Tongue (tissue), 1 donor: ENCODE measurements at regions not wholly inside any gene's neighbourhood (a gene's known extent, or its start where the extent isn't known, plus 50 kb on each side); places are given as distances from the start of the nearest gene placed in this dataset.

Source experiments
- DNase-seq: peaks from one replicate; pipeline ENCODE4 v3.0.0-alpha.2; 2015

DNA sequence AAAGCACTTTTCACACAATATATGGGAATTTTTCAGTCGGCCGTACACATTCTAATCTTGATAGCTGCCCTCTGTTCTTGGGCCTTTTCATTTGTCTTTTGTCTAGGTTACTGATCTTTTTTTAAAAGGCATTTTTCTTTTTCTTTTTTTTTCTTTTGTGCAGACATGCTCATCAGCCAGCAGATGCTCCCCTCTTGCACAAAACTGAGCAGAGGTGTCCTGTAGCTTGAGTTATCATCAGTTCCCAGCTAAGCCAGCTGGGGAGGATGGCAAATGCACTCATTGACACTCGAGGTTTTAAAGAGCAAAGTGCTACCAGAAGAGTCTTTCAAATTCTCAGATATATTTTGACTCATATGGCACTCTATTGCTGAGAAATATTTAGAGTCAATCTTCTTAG lies 913.9 kb upstream of the SEL1L start:
- no peak for DNase-seq

DNA sequence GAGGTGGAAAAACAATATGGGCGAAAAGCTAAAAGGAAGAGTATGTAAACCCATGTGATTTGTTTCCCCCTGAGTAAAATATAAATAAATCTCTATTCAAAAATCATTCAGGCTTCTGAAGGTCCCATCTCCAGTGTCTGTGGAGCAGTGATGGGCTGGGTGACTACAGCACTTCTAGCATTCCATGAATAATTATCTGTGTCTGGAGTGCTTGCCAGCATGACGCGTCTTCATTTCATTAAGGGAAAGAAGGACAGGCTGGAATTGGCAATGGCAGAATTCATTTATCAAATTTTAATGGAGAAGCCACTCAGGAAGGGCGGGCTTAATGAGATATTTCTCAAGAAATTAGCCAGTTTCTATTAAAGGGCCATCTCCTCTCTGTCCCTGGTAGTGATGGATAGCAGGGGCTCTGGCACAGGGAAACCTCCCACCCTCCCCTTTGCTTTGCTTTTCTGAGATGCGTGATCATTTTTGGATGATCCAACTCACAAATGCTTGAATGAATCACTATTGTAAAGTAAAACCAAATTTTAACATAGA lies 916.3 kb upstream of the SEL1L start:
- DNase-seq, result no peak

DNA sequence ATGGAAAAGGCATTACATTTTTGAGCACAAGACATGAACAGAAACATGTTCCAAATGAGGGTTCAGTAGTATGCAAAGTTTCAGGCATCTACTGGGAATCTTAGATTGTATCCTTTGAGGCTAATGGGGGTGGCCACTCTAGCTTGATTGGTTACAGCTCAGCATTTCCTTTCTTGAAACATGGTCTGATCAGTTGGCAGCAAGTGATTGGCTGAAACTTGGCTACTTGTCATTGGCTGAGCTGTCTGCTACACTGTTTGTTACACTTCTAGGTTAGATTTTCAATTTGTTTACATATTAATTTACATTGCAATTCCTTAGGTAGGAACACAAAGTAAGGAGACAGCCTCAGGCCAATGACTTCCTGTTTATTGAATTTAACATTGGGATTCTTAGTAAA lies 918.0 kb upstream of the SEL1L start:
- DNase-seq, result no peak

DNA sequence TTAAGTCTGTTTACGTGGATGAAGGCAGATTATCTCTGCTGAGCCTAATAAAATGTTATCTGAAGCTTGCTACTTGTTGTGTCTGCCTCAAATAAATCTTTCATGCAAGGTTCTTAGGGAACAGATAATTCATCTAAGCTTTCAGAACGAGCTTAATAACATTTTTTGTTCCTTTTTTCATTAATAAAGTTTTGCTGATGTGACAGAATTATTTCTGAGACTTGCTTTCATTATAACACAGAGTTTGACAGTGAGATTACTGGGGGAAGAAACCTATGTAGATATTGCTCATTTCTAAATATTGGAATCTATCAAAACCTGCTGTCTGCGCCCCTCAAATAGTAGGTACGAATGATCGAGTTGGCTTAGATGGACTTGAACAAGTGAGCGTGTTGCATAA lies 948.7 kb upstream of the SEL1L start:
- no peak for DNase-seq

DNA sequence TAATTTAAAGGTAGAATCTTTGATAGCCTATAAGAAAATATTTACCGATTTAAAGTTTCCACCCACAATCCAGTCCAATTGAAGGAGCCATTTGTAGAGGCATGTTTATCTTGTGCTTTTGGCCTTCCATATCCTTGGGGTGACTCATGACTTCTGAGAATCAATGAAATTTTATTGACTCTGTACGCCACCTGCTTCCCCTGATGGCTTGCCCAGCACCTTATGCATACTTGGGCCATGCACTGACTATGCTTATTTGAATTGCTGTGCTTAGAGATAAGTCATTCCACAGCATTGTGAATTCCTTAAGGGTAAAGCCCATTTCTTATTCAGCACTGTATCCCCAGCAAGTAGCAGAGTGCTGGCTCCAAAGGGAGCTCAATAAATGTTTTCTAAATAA lies 954.8 kb upstream of the SEL1L start:
- DNase-seq, result no peak

DNA sequence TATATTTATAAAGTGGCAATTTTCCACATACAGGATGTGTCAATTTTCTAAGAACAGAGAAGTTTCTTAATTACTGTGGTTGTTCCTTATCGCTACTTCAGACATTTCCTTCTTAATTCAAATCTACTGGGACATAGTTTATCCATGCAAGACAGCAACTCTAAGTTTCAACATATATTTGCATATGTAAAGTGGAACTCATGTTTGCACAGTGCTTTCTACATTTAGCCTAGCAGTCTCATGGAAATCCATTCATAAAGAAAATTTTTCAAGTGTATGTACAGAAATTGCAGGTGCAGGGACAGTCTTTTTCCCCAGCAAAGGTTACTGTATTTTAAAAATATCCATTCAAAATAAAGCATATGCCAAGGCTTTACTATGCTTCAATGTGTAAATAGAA lies 956.7 kb upstream of the SEL1L start:
- no peak for DNase-seq

DNA sequence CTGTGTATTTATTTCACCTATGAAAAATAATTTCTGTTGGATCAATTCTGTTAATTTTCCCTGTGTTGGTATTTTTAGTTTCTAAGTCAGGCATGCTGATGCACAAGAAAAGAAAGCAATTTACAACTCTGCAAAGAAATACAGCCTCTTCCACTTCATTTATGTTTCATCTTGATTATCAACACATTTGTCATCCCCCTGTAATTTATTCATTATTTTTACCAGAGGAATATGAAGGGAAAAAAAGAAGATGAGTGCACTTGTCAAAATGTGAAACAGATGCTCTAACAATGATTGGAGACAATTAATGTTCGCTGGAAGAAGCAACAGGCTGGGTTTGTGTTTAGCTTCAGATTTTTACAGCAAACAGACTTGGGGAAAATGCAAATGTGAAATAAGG lies 958.5 kb upstream of the SEL1L start:
- no peak for DNase-seq

DNA sequence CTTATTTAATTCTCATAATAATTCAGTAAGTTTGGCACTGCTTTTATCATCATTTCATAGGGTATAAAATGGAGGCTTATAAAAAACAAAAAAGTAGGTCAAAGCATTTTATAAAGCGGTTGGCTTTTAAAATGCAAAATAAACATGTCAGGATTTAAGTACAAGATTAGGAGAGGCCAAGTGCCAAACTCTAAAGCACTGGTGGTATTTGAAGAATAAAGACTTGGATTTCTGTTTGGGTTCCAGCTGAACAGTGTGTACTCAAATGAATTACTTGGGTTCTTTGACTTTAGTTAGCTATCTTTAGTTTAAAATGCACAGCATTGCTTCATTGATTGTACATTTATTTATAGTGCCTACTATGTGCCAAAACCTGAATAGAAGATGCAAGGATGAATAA lies 966.6 kb upstream of the SEL1L start:
- no peak for DNase-seq

DNA sequence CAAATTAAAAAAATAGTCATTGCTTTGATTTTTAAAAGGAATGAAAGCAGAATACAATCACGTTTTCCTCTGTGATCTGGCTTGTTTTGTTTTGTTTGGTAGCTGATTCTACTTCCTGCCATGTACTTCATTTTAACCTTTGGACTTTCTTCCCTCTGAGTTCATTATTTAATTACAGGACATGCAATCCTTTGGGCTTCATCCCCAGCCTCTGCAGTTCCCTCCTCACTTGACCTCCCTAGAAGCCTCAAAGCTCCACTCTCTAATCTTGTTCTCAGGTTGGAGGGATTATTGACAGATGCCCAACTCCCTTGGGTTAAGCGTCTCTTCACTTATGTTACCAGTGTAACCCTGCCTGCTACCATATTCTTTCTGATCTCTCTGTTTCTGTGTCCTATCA lies 967.9 kb upstream of the SEL1L start:
- DNase-seq, result no peak

DNA sequence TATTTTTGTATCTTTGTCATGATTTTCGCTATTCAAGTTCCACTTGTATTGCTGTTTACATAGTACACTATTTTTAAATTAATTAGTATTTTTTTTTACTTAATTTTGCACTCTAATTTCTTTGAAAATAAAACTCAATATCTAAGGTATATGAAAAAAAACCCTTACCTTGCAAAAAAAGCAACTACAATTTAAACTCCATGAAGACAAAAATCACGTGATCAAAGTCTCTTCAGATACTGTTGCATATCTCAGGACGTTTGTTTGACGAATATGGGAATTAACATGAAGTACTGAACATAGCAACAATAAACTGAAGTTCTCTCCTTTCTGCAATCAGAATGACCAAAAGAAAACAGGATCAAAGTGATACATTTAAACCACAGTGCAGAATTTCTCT lies 968.4 kb upstream of the SEL1L start:
- DNase-seq, result no peak

DNA sequence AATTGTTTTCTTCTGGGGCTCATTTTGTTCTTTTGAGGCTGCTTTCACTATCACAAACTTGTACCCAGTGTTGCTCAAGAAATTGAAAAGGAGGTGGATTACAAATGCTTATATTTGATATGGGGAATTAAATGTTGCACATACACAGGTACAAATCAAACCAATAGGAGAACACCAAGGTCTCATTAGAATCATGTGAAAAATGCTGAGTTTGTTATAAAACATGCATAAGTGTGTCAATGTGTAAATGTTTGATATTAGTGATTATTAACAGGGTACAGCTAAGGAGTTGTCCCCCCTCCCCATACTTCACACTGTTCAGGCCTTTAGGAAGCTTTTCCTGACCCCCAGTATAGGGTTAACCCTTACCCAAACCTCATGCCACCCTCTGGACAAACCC lies 971.2 kb upstream of the SEL1L start:
- no peak for DNase-seq

DNA sequence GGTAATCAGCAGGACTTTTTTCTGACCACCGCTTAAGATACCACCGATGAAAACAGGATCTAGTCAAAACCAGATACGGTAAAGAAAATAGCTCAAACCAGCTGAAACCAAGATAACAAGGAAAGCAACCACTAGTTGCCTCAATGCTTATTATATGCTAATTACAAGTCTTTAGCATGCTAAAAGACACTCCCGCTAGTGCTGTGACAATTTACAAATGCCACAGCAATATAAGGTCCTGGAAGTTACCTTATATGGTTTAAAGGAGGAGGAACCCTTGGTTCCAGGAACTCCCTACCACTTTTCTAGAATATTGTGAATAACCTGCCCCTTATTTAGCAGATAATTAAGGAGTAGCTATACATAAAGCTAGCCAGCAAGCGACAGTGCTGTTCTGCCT lies 976.4 kb upstream of the SEL1L start:
- DNase-seq, result no peak

DNA sequence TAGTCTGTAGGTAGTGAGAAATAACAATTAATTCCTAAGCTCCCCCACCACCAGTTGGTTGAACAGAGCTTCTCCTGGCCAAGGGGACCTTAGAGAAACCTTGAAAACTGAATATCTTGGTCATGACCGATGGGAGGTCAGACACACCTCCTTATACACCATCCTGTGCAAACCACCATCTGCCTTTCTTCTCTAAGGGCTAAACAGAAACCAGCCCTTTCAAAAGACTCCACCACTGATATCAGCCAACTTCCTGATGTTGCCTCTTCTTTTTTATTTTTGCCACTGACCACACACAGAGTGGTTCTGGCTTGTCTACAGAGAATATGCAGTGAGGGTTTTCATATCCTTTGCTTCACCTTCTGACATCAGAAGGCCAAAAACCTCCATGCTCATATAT lies 977.7 kb upstream of the SEL1L start:
- DNase-seq, result no peak

DNA sequence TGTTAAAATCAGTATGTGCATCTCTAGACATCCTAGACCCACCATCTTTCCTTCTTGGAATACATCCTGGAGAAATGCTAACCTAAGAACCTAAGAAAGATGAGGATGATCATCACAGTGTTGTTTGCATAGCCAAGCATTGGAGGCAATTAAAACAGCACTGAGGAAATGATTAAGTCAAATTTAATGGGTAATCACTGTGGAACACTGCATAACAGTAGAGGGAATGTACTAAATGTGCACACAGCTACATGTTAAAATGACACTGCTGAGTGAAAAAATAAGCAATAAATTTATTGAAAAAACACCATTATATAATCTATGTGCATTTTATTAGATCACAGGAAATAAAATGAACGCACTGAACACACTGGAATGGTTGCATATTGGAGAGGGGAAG lies 987.1 kb upstream of the SEL1L start:
- DNase-seq, result no peak

DNA sequence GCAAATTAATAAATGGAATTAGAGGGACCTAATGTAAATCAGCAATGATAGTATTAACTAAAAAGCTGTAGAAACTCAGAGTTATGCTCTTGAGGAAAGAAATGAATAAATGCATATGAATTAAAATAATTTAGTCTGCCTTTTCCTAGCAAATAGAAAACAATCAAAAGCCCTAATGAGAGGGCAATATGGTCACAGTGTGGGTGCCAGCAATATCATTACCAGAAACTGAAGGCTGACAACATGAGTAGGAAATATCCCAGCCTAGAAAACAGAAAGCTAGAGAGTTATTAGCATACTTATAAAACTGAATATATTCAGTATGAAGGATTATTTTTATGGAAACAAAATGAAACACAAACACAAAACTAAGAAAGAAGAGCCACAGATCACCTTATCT lies 987.5 kb upstream of the SEL1L start:
- DNase-seq, result no peak

DNA sequence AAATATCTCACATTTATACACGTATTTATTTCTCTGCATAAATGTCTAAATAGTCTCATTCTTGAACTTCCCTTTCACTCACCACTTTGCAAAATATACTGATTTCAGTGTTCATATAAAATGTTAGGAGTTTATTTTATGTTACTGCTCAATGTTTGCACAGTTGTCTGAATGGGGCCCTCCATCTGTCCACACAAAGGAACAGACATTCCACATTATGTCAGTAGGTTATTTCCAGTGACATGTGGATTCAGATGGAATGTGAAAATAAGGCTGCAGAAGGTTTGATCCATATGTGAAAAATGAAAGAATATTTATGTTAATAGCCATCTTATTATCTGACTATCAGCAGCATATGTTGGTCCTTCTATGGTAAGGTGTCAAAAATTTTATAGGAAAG lies 994.4 kb upstream of the SEL1L start:
- no peak for DNase-seq

DNA sequence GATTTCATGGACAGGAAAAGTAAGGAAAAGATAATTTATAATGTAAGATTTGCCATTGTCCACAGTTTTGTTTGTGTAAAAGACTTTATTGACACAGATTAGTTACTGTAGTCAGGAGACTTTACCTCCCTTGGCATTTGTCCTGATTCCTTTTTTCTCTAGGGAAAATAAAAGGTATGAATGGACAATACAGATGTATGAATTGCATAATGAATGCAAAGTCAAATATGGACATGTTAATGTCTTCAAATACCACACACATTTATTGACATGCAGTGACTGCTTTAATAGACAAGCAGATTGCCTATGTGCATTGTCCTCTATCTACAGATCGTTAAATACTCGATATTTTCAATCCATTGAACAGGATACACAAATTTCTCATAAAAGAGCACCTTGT lies 999.7 kb upstream of the SEL1L start:
- no peak for DNase-seq

DNA sequence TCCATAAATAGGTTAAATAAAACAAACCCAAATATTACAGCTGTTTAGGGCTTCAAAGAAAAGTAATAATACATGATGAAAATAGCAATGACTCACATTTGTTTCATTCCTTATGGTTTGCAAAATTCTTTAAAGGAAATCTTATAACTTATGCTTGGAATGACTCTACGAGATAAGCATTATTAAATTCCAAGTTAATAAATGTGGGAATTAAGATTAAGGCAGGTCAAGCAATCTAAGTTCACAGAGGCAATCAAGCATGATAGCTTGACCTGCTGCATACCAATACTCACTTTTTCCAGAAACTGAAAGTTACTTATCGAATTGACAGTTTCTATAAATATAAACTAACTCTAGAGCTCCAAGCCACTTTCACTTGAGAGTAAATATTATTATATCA lies 1002.9 kb upstream of the SEL1L start:
- no peak for DNase-seq

DNA sequence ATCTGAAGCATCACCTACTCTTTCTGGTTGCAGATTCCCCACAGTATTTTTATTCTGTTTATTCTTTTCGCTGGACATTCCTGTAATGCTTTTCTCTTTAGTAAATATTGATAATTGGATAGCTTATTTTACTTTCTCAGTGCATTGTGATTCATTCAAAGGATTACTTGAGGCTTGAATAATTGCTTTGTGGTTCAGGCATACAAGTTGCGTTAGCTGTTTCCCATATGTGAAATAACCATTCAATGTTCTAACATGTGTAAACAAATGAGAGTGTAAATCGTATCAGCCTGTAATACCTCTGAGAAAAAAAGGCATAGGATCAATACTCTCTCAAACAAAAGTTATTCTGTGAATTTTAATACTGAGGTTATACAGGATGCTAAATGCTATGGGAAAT lies 1004.2 kb upstream of the SEL1L start:
- DNase-seq, result no peak

DNA sequence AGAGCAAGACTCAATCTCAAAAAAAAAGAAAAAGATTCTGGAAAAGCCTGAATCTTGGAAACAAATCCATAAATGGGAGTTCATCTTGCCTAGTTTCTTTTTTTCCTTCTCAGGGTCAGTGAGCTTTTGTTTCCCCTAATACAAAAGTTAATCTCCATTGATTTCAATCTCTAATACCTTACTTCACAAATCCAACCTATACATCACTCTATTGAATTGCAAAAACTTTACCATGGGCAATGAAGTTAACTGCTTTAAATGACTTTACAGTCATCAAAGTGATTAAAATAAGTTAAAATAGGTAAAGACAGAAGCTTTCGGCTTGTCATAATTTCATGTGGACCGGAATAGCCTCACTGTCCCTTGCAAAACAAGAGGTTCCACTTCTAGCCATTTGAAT lies 1012.7 kb upstream of the SEL1L start:
- no peak for DNase-seq

DNA sequence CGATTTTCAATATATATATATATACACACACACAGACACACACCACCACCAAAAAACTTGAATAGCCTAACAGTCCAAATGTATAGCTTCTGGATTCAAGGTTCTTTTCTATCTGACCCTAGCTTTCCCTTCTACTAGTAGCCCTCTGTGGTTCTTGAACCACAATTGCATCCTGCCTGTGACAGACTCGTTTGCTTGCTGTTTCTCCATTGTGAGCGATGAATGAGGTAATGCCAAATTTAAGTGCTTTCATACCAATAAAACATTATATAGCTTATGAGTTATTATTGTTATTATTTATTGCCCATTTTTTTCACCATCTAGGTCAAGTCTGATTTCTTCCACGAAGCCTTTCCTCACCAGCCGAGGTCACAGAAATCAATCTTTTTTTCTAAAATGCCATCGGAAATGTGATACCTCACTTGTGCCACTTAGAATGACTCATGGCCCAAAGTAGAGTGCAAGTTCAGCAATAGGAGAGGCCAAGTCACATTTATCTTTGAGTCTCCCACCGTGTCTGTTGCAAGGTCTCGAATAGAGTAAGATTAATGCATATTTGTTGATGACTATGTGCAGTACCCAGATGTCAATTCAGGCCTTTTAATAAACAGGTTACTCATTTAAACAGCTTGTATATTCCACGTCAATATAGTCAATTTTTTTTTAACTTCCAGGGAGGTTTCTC lies 1015.8 kb upstream of the SEL1L start:
- no peak for DNase-seq

DNA sequence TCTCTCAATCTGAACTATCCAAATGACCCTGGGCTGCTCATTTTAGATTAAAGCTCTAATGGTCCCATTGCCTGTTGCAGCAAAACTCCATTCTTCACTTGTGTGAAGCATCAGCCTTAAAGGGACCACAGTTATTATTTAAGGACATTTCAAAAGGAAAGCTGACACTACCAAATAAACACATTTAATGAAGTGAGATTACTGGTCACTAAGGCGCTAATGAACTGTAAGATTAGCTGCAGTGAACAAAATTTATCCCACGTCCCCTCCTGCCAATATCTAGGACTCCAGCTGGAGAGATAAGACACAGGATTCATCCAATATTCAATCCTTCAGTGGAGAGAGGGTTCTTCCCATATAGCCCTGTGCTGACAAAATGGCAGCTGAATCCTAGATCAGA lies 1029.2 kb upstream of the SEL1L start:
- no peak for DNase-seq

DNA sequence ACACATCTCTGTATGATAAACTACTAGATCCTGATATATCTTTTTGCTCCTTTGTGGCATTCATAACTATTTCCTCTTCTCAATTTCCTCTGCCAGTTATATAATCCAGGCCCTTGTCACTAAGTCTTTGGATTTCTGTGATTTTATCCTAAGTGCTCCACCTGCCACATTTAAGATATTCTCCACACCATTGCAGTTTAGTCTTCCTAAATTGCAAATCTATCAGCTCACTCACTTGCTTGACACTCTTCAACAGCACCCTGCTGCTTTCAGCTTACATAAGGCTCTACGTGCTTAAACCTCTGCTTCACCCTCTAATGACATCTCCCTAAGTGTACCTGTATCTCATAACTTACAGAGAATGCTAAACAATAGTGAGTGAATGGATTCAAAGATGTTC lies 1032.2 kb upstream of the SEL1L start:
- DNase-seq, result no peak

DNA sequence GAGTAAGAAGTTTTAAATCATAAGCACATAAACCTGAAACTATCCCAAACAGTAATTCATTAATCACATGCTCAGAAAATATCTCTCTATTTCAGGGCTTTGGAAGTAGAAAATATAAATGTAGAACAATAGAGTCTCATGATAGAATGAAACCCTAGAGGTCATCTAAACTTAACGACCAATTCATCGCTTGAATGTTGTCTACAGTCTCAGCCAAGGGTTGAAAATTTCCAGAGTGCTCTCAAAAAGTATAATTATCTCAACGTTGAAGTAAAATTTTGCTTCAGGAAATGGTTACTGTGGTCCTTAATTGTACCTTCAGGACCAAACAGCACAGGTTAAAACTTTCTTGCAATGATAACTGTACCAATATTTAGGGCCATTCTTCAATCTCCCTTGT lies 1053.6 kb upstream of the SEL1L start:
- DNase-seq, result peak; percentile 1

DNA sequence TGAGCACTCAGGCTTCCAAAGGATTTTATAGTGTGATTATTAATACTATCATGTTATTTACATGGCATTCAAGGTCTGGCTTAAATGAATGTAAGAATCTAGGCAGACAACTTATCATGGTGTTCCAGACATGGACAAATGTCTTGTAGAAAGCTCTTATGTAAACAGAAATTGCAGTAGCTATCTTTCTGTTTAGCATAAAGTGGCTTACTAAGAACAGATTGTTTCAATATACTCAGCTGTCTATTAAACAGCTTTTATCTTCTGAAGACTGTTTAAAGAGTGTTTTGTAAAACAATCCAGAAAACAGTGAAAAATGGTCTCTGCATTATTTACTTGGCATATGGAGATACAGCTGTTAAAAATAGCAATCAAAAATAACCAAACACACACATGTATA lies 1061.8 kb upstream of the SEL1L start:
- DNase-seq, result no peak
